HEK293T (cell line): ENCODE measurements at regions not wholly inside any gene's neighbourhood (a gene's known extent, or its start where the extent isn't known, plus 50 kb on each side); places are given as distances from the start of the nearest gene placed in this dataset.

Experiments
- ARNT ChIP-seq: fragments of 450-650 bp; IDR thresholded peaks from 2 replicates; pipeline ENCODE4 v1.6.1; 2017; ENCODE audit warnings: mild to moderate bottlenecking
- BHLHE40 ChIP-seq: fragments of 450-650 bp; IDR thresholded peaks from 2 replicates; pipeline ENCODE4 v1.6.1; 2016; ENCODE audit warnings: mild to moderate bottlenecking, moderate library complexity, borderline replicate concordance
- CTBP1 ChIP-seq: fragments of 450-650 bp; IDR thresholded peaks from 2 replicates; pipeline ENCODE4 v1.6.1; 2016; ENCODE audit warnings: borderline replicate concordance
- ELF4 ChIP-seq: fragments of 450-650 bp; IDR thresholded peaks from 2 replicates; pipeline ENCODE4 v1.6.1; 2017; ENCODE audit warnings: antibody characterized with exemption
- FOXA1 ChIP-seq: fragments of 450-650 bp; IDR thresholded peaks from 2 replicates; pipeline ENCODE4 v1.6.1; 2016; ENCODE audit warnings: mild to moderate bottlenecking
- FOXM1 ChIP-seq: fragments of 450-650 bp; IDR thresholded peaks from 2 replicates; pipeline ENCODE4 v1.6.1; 2017; ENCODE audit warnings: mild to moderate bottlenecking, borderline replicate concordance
- HDGF ChIP-seq: fragments of 450-650 bp; IDR thresholded peaks from 2 replicates; pipeline ENCODE4 v1.6.1; 2017; ENCODE audit warnings: antibody characterized with exemption, borderline replicate concordance
- L3MBTL2 ChIP-seq: fragments of 450-650 bp; conservative IDR thresholded peaks from 2 replicates; pipeline ENCODE4 v1.6.1; 2016; ENCODE audit warnings: mild to moderate bottlenecking
- LEF1 ChIP-seq: fragments of 450-650 bp; IDR thresholded peaks from 2 replicates; pipeline ENCODE4 v1.6.1; 2017; ENCODE audit warnings: mild to moderate bottlenecking, borderline replicate concordance
- PKNOX1 ChIP-seq: fragments of 450-650 bp; IDR thresholded peaks from 2 replicates; pipeline ENCODE4 v1.6.1; 2016
- SP1 ChIP-seq: fragments of 450-650 bp; IDR thresholded peaks from 2 replicates; pipeline ENCODE4 v1.6.1; 2017
- SUZ12 ChIP-seq: fragments of 450-650 bp; IDR thresholded peaks from 2 replicates; pipeline ENCODE4 v1.6.1; 2016; ENCODE audit warnings: mild to moderate bottlenecking
- TARDBP ChIP-seq: fragments of 450-650 bp; IDR thresholded peaks from 2 replicates; pipeline ENCODE4 v1.6.1; 2016
- ZNF384 ChIP-seq: fragments of 450-650 bp; IDR thresholded peaks from 2 replicates; pipeline ENCODE4 v1.6.1; 2016

GRCh38 chr5:125367702-125368101, 621.3 kb upstream of the ZNF608 start:
- TF ChIP-seq FOXM1: no peak
- TF ChIP-seq ELF4: no peak
- no peak for TF ChIP-seq TARDBP
- TF ChIP-seq LEF1: no peak
- TF ChIP-seq L3MBTL2: no peak
- TF ChIP-seq BHLHE40: no peak
- TF ChIP-seq SP1: no peak
- TF ChIP-seq SUZ12: no peak
- TF ChIP-seq PKNOX1: no peak
- TF ChIP-seq ARNT: no peak
- TF ChIP-seq FOXA1: no peak
- TF ChIP-seq ZNF384: no peak
- TF ChIP-seq CTBP1: no peak
- TF ChIP-seq HDGF: no peak
